Progenitor cell of endocrine pancreas (in vitro differentiated cells): ENCODE measurements at regions not wholly inside any gene's neighbourhood (a gene's known extent, or its start where the extent isn't known, plus 50 kb on each side); places are given as distances from the start of the nearest gene placed in this dataset.
A peak's percentile ranks its signal among the peaks of the same experiment; 100 is the strongest.

Experiments
- DNase-seq: peaks from one replicate; pipeline ENCODE4 v3.0.0; 2021; ENCODE audit warnings: low spot score; ENCODE audit not compliant: unreplicated experiment
- H3K27ac Mint-ChIP-seq: 2 replicates; pipeline ENCODE4 v1.8.0; 2021; ENCODE audit warnings: mild to moderate bottlenecking, moderate library complexity, mixed read lengths
- H3K27me3 Mint-ChIP-seq: 2 replicates; pipeline ENCODE4 v1.8.0; 2021; ENCODE audit warnings: mixed read lengths
- H3K36me3 Mint-ChIP-seq: 2 replicates; pipeline ENCODE4 v1.8.0; 2022; ENCODE audit warnings: mixed read lengths; ENCODE audit not compliant: insufficient read depth
- H3K4me1 Mint-ChIP-seq: 2 replicates; pipeline ENCODE4 v1.8.0; 2021; ENCODE audit warnings: low read depth, mixed read lengths
- H3K4me3 Mint-ChIP-seq: 2 replicates; pipeline ENCODE4 v1.8.0; 2021; ENCODE audit warnings: low read depth, mild to moderate bottlenecking, moderate library complexity, mixed read lengths
- H3K9me3 Mint-ChIP-seq: 2 replicates; pipeline ENCODE4 v1.8.0; 2021; ENCODE audit warnings: low read depth, mixed read lengths
- TF ChIP-seq, protein P1 (sequence below): fragments of 200-600 bp; sonication (generic); IDR thresholded peaks from one replicate; pipeline ENCODE4 v1.5.0; 2021; ENCODE audit warnings: antibody characterized with exemption, mild to moderate bottlenecking; ENCODE audit not compliant: unreplicated experiment

DNA sequence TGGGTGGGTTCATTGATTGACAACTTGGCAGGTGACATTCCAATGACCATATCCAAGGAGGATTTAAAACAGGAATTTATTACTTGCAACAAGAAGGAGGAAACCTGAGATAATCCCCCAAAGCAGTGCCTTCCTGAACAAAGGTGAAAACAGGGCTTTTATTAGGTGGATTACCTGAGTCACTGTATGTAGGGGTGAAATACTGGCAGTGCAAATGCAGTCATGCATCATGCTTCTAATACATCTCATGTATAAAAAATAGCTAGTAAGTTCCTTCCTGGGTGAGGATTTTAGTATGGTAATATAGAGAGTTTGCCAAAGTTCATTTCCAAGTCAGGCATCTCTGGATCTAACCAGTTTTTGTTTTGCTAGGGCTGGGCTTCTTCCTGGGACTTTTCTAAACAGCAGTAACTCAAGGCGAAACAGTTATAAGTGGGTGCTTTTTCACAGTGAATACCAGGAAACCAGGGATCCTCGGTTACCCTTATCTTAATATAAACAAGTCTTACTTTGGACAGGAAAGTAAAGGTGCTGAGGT, 583.4 kb upstream of the LRRTM1 start:
- Mint-ChIP-seq H3K4me3 (no peak overlapping the region), H3K36me3 (no peaks in the 10 kb centered on the region), H3K27ac (peak overlapping the region; percentile 62), H3K4me1 (peaks cover 12% of the 10 kb centered on the region), H3K9me3 (no peaks in the 10 kb centered on the region), H3K27me3 (no peaks in the 10 kb centered on the region)
- no peak for DNase-seq
- TF ChIP-seq, protein P1, sequence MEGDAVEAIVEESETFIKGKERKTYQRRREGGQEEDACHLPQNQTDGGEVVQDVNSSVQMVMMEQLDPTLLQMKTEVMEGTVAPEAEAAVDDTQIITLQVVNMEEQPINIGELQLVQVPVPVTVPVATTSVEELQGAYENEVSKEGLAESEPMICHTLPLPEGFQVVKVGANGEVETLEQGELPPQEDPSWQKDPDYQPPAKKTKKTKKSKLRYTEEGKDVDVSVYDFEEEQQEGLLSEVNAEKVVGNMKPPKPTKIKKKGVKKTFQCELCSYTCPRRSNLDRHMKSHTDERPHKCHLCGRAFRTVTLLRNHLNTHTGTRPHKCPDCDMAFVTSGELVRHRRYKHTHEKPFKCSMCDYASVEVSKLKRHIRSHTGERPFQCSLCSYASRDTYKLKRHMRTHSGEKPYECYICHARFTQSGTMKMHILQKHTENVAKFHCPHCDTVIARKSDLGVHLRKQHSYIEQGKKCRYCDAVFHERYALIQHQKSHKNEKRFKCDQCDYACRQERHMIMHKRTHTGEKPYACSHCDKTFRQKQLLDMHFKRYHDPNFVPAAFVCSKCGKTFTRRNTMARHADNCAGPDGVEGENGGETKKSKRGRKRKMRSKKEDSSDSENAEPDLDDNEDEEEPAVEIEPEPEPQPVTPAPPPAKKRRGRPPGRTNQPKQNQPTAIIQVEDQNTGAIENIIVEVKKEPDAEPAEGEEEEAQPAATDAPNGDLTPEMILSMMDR: no peak

DNA sequence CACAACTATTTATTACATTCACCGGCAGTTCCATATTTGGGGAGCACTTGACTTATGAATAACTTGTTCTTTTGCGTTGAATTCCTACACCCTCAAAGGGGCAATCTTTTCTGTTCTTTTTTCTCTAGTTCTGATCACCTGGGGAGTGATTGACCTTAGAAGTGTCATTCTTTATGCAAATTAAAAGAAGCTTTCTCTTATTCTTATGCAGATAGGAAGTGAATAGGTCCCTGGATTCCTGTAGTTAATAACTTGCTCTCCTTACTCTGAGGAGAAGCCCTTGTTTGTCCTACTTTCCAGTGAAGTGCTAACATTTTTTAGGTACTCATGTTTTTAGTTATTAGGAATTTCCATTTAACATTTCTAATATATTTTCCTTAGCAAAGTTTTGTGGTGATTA, 569.8 kb upstream of the LRRTM1 start:
- peaks cover 12% of the 10 kb centered on the region for H3K4me1 Mint-ChIP-seq
- no peak overlapping the region for H3K27ac Mint-ChIP-seq
- TF ChIP-seq, protein P1: no peak
- no peak for DNase-seq
- H3K4me3 Mint-ChIP-seq: no peak overlapping the region
- H3K27me3 Mint-ChIP-seq: peaks cover 7% of the 10 kb centered on the region
- peaks cover 5% of the 10 kb centered on the region for H3K9me3 Mint-ChIP-seq
- no peaks in the 10 kb centered on the region for H3K36me3 Mint-ChIP-seq

GRCh38 chr2:80869858-80870438, 565.4 kb upstream of the LRRTM1 start:
- no peaks in the 10 kb centered on the region for H3K27me3 Mint-ChIP-seq
- no peaks in the 10 kb centered on the region for H3K36me3 Mint-ChIP-seq
- H3K4me1 Mint-ChIP-seq: peaks cover 12% of the 10 kb centered on the region
- H3K27ac Mint-ChIP-seq: no peak overlapping the region
- DNase-seq: no peak
- TF ChIP-seq, protein P1: no peak
- no peaks in the 10 kb centered on the region for H3K9me3 Mint-ChIP-seq
- H3K4me3 Mint-ChIP-seq: no peak overlapping the region

GRCh38 chr2:80863147-80863714, 558.7 kb upstream of the LRRTM1 start:
- H3K36me3 Mint-ChIP-seq: no peaks in the 10 kb centered on the region
- no peak overlapping the region for H3K4me3 Mint-ChIP-seq
- TF ChIP-seq, protein P1: no peak
- H3K27ac Mint-ChIP-seq: no peak overlapping the region
- H3K27me3 Mint-ChIP-seq: no peaks in the 10 kb centered on the region
- DNase-seq: no peak
- no peaks in the 10 kb centered on the region for H3K9me3 Mint-ChIP-seq
- peaks cover 7% of the 10 kb centered on the region for H3K4me1 Mint-ChIP-seq

GRCh38 chr2:80858965-80859364, 554.4 kb upstream of the LRRTM1 start:
- Mint-ChIP-seq H3K9me3 (no peaks in the 10 kb centered on the region), H3K27me3 (no peaks in the 10 kb centered on the region), H3K27ac (peak overlapping the region; percentile 82), H3K36me3 (no peaks in the 10 kb centered on the region), H3K4me1 (peaks cover 7% of the 10 kb centered on the region), H3K4me3 (no peak overlapping the region)
- TF ChIP-seq, protein P1: no peak
- no peak for DNase-seq
